GM23248 (cell line): ENCODE measurements at regions not wholly inside any gene's neighbourhood (a gene's known extent, or its start where the extent isn't known, plus 50 kb on each side); places are given as distances from the start of the nearest gene placed in this dataset.

Source experiments
- EZH2 ChIP-seq: fragments of 200-600 bp; sonication (generic); IDR thresholded peaks from 2 replicates; pipeline ENCODE4 v1.6.1; 2018; ENCODE audit warnings: antibody characterized with exemption, mild to moderate bottlenecking; ENCODE audit not compliant: insufficient read depth, poor library complexity, severe bottlenecking
- EZH2phosphoT487 ChIP-seq: fragments of 200-600 bp; sonication (generic); IDR thresholded peaks from 2 replicates; pipeline ENCODE4 v1.6.1; 2018; ENCODE audit warnings: antibody characterized with exemption, moderate library complexity, mild to moderate bottlenecking, low read depth; ENCODE audit not compliant: insufficient read depth

GRCh38 chrX:35276115-35276514, 333.5 kb downstream of the FAM47B start:
- TF ChIP-seq EZH2phosphoT487 (no peak), EZH2 (no peak)
